MM.1S (cell line): ENCODE measurements at regions not wholly inside any gene's neighbourhood (a gene's known extent, or its start where the extent isn't known, plus 50 kb on each side); places are given as distances from the start of the nearest gene placed in this dataset.

Source experiments
- EZH2 ChIP-seq: fragments of 300-600 bp; sonication (generic); optimal IDR thresholded peaks from 2 replicates; pipeline ENCODE3; 2017; ENCODE audit warnings: low read depth, mild to moderate bottlenecking, antibody characterized with exemption, low read length, mixed read lengths
- TF ChIP-seq, protein P1 (sequence below): fragments of 300-600 bp; sonication (generic); IDR thresholded peaks from 2 replicates; pipeline ENCODE4 v1.5.1; 2016; ENCODE audit warnings: antibody characterized with exemption, low read length, mixed read lengths

DNA sequence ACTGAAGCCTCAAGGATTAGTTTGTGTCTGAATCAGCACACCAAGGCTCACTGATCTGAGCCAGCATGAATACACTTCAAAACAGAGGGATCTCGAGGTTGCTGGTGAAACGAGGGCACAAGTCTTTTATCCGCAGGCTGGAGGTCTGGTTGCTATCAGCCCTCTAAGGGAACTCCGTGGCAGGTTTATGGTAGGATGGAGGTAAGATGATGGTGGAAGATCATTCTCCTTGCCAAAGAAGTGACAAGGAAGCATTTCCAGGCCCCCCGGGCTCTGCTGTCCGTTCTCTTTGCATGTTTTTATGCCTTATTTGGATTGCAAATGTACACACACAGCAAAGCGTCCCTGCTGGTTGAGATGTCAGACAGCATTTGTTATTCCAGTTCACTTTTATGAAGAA, 268.3 kb downstream of the ARHGAP12 start:
- TF ChIP-seq, protein P1, sequence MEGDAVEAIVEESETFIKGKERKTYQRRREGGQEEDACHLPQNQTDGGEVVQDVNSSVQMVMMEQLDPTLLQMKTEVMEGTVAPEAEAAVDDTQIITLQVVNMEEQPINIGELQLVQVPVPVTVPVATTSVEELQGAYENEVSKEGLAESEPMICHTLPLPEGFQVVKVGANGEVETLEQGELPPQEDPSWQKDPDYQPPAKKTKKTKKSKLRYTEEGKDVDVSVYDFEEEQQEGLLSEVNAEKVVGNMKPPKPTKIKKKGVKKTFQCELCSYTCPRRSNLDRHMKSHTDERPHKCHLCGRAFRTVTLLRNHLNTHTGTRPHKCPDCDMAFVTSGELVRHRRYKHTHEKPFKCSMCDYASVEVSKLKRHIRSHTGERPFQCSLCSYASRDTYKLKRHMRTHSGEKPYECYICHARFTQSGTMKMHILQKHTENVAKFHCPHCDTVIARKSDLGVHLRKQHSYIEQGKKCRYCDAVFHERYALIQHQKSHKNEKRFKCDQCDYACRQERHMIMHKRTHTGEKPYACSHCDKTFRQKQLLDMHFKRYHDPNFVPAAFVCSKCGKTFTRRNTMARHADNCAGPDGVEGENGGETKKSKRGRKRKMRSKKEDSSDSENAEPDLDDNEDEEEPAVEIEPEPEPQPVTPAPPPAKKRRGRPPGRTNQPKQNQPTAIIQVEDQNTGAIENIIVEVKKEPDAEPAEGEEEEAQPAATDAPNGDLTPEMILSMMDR, result no peak
- no peak for TF ChIP-seq EZH2
